ENCODE measurements at regions not wholly inside any gene's neighbourhood (a gene's known extent, or its start where the extent isn't known, plus 50 kb on each side); places are given as distances from the start of the nearest gene placed in this dataset.

- H3K4me1 ChIP-seq (ENCODE audit: control insufficient read depth, insufficient read depth, low read length) = no peaks in the 10 kb centered on the region
- H3K79me2 ChIP-seq (ENCODE audit: control insufficient read depth, insufficient read depth, low read length) = no peaks in the 10 kb centered on the region
- H3K9ac ChIP-seq (ENCODE audit: control insufficient read depth, insufficient read depth, low read length) = no peak overlapping the region
- H3K4me2 ChIP-seq (ENCODE audit: control insufficient read depth, insufficient read depth) = no peak overlapping the region
- no peaks in the 10 kb centered on the region for H3K9me3 ChIP-seq (replicated peaks; ENCODE audit: control insufficient read depth, insufficient read depth, low read length)
- ChIA-PET CTCF (interaction anchor here (1.0 kb wide), 1 partner anchor 100 kb away, joined by 5 read pairs; no protein-coding TSS in a partner anchor), RAD21 (ENCODE audit: unreplicated experiment) (no interaction called here), POLR2A (no interaction called here), SMC1A (ENCODE audit: uncharacterized antibody, unreplicated experiment) (interaction anchor here (1.3 kb wide), 1 partner anchor 102 kb away, joined by 3 read pairs; no protein-coding TSS in a partner anchor)
- TF ChIP-seq ZZZ3 (IDR thresholded peaks at IDR 0.05; ENCODE audit: control insufficient read depth, insufficient read length, low read depth) (no peak), STAT1 (conservative IDR thresholded peaks at IDR 0.05) (no peak), CHD4 (IDR thresholded peaks at IDR 0.05) (no peak), CBX3 (IDR thresholded peaks at IDR 0.05; ENCODE audit: borderline replicate concordance, low read depth) (no peak), FOXK2 (IDR thresholded peaks at IDR 0.05) (no peak), CHD2 (IDR thresholded peaks at IDR 0.05; ENCODE audit: borderline replicate concordance, low read depth, low read length) (no peak)
- TF ChIP-seq, protein P1, sequence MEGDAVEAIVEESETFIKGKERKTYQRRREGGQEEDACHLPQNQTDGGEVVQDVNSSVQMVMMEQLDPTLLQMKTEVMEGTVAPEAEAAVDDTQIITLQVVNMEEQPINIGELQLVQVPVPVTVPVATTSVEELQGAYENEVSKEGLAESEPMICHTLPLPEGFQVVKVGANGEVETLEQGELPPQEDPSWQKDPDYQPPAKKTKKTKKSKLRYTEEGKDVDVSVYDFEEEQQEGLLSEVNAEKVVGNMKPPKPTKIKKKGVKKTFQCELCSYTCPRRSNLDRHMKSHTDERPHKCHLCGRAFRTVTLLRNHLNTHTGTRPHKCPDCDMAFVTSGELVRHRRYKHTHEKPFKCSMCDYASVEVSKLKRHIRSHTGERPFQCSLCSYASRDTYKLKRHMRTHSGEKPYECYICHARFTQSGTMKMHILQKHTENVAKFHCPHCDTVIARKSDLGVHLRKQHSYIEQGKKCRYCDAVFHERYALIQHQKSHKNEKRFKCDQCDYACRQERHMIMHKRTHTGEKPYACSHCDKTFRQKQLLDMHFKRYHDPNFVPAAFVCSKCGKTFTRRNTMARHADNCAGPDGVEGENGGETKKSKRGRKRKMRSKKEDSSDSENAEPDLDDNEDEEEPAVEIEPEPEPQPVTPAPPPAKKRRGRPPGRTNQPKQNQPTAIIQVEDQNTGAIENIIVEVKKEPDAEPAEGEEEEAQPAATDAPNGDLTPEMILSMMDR (IDR thresholded peaks at IDR 0.05 in 2 of 3, conservative IDR thresholded peaks at IDR 0.05 in 1 of 3; ENCODE audit: control insufficient read depth in 2 of 3, extremely low read depth in 1 of 3, insufficient read depth in 1 of 3, low read depth in 3 of 3, low read length in 3 of 3) = no peak
- TF ChIP-seq, protein P2, sequence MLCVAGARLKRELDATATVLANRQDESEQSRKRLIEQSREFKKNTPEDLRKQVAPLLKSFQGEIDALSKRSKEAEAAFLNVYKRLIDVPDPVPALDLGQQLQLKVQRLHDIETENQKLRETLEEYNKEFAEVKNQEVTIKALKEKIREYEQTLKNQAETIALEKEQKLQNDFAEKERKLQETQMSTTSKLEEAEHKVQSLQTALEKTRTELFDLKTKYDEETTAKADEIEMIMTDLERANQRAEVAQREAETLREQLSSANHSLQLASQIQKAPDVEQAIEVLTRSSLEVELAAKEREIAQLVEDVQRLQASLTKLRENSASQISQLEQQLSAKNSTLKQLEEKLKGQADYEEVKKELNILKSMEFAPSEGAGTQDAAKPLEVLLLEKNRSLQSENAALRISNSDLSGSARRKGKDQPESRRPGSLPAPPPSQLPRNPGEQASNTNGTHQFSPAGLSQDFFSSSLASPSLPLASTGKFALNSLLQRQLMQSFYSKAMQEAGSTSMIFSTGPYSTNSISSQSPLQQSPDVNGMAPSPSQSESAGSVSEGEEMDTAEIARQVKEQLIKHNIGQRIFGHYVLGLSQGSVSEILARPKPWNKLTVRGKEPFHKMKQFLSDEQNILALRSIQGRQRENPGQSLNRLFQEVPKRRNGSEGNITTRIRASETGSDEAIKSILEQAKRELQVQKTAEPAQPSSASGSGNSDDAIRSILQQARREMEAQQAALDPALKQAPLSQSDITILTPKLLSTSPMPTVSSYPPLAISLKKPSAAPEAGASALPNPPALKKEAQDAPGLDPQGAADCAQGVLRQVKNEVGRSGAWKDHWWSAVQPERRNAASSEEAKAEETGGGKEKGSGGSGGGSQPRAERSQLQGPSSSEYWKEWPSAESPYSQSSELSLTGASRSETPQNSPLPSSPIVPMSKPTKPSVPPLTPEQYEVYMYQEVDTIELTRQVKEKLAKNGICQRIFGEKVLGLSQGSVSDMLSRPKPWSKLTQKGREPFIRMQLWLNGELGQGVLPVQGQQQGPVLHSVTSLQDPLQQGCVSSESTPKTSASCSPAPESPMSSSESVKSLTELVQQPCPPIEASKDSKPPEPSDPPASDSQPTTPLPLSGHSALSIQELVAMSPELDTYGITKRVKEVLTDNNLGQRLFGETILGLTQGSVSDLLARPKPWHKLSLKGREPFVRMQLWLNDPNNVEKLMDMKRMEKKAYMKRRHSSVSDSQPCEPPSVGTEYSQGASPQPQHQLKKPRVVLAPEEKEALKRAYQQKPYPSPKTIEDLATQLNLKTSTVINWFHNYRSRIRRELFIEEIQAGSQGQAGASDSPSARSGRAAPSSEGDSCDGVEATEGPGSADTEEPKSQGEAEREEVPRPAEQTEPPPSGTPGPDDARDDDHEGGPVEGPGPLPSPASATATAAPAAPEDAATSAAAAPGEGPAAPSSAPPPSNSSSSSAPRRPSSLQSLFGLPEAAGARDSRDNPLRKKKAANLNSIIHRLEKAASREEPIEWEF (IDR thresholded peaks at IDR 0.05; ENCODE audit: insufficient replicate concordance, low read depth, low read length) = no peak
- FAIRE-seq = no peak
- in situ Hi-C loops (cut with MboI) (loop anchor here (5.0 kb wide), 1 partner anchor 638 kb away; no protein-coding TSS in a partner anchor), intact Hi-C loops (cut with micrococcal nuclease; ENCODE audit: unreplicated experiment) (loop anchor here (10.0 kb wide), 1 partner anchor 335 kb away; no protein-coding TSS in a partner anchor)
- DNase-seq (ENCODE audit: low read depth, low spot score) = no peak
- ATAC-seq = no peak
- no peak overlapping the region for H3K27ac ChIP-seq (ENCODE audit: control insufficient read depth, insufficient read depth)
- no peaks in the 10 kb centered on the region for H3K27me3 ChIP-seq (replicated peaks in 1 of 2; ENCODE audit: control insufficient read depth in 2 of 2, insufficient read depth in 2 of 2, low read length in 1 of 2)
- no peaks in the 10 kb centered on the region for H4K20me1 ChIP-seq (ENCODE audit: control insufficient read depth, insufficient read depth)
- WGBS (ENCODE audit: insufficient coverage, insufficient replicate concordance, low lambda C conversion rate, missing lambda C conversion rate) = 0% methylated on average over 1 of the region's 1 CpG
- H3K4me3 ChIP-seq = no peak overlapping the region
- no peaks in the 10 kb centered on the region for H3K36me3 ChIP-seq (ENCODE audit: control insufficient read depth in 2 of 2, insufficient read depth in 2 of 2, low read length in 1 of 2)
- no TSS peak for BruUV-seq (replicated peaks)
- no peak overlapping the region for H2AFZ ChIP-seq (ENCODE audit: control insufficient read depth, low read depth, low read length)
These were observed 98.2 kb upstream of the SLC8A1 start for GRCh38 chr2:40550085-40550484.

Measured in GM12878 (cell line).